IMR-90 (cell line): ENCODE measurements at regions not wholly inside any gene's neighbourhood (a gene's known extent, or its start where the extent isn't known, plus 50 kb on each side); places are given as distances from the start of the nearest gene placed in this dataset.

Source experiments
- ATAC-seq: fragments of 200-7000 bp; cut with Tn5 transposase; 2 replicates; pipeline ENCODE4 v1.9.1; 2020; ENCODE audit warnings: low read depth, mild to moderate bottlenecking, moderate library complexity
- BruUV-seq: library from RNA; stranded (reverse); fragments of 400-500 nt; replicated peaks from 2 replicates; lab custom pipeline; 2021; lab: Mats Ljungman, UMichigan
- CTCF ChIA-PET: fragments of 300-600 bp; formaldehyde crosslinking; extraction: SDS; loops from one replicate; lab custom pipeline; 2021; ENCODE audit warnings: antibody characterized with exemption; lab: Yijun Ruan, JAX
- POLR2A ChIA-PET: fragments of 300-600 bp; sonication (Branson Sonifier 250); formaldehyde crosslinking; loops from one replicate; lab custom pipeline; 2022; ENCODE audit warnings: antibody characterized with exemption; ENCODE audit not compliant: unreplicated experiment; lab: Charles Lee
- DNase-seq: peaks from one replicate; pipeline ENCODE4 v3.0.0; 2013
- H2AFZ ChIP-seq: replicated peaks from 2 replicates; pipeline ENCODE3; 2013; ENCODE audit warnings: low read length, mild to moderate bottlenecking; ENCODE audit not compliant: poor library complexity
- H2AK5ac ChIP-seq: 2 replicates; pipeline ENCODE4 v1.6.1; 2013; ENCODE audit warnings: low read depth, low read length, inconsistent platforms
- H2AK9ac ChIP-seq: replicated peaks from 2 replicates; pipeline ENCODE3; 2013; ENCODE audit warnings: mild to moderate bottlenecking, low read depth, low read length, moderate library complexity; ENCODE audit not compliant: poor library complexity
- H2BK120ac ChIP-seq: 2 replicates; pipeline ENCODE4 v1.6.1; 2013; ENCODE audit warnings: low read depth, low read length, inconsistent platforms
- H2BK15ac ChIP-seq: 3 replicates; pipeline ENCODE4 v1.6.1; 2013; ENCODE audit warnings: low read depth, low read length, inconsistent platforms
- H2BK20ac ChIP-seq: 2 replicates; pipeline ENCODE4 v1.6.1; 2013; ENCODE audit warnings: low read depth, mild to moderate bottlenecking, inconsistent platforms, low read length, moderate library complexity
- H2BK5ac ChIP-seq: 2 replicates; pipeline ENCODE4 v1.6.1; 2013; ENCODE audit warnings: mild to moderate bottlenecking, low read depth, low read length, inconsistent platforms; ENCODE audit not compliant: poor library complexity, severe bottlenecking
- H3K14ac ChIP-seq: replicated peaks from 2 replicates; pipeline ENCODE4 v1.6.1; 2013; ENCODE audit warnings: low read depth, low read length, inconsistent platforms
- H3K18ac ChIP-seq: 2 replicates; pipeline ENCODE4 v1.6.1; 2013; ENCODE audit warnings: low read depth, low read length, control low read depth
- H3K23ac ChIP-seq: 2 replicates; pipeline ENCODE4 v1.6.1; 2013; ENCODE audit warnings: low read depth, low read length, inconsistent platforms
- H3K27ac ChIP-seq: 2 replicates; pipeline ENCODE4 v1.5.1; 2013; ENCODE audit warnings: mild to moderate bottlenecking, control low read depth, low read length; ENCODE audit not compliant: insufficient read depth
- H3K27me3 ChIP-seq: 2 replicates; pipeline ENCODE4 v1.6.1; 2013; ENCODE audit warnings: low read length; ENCODE audit not compliant: control insufficient read depth, insufficient read depth
- H3K36me3 ChIP-seq: 2 replicates; pipeline ENCODE4 v1.6.1; 2013; ENCODE audit warnings: low read length, mixed read lengths; ENCODE audit not compliant: control insufficient read depth, insufficient read depth
- H3K4ac ChIP-seq: 2 replicates; pipeline ENCODE4 v1.6.1; 2013; ENCODE audit warnings: low read depth, low read length, inconsistent platforms
- H3K4me1 ChIP-seq: 2 replicates; pipeline ENCODE4 v1.6.1; 2013; ENCODE audit warnings: low read length, mixed read lengths; ENCODE audit not compliant: control insufficient read depth, insufficient read depth
- H3K4me2 ChIP-seq: 2 replicates; pipeline ENCODE4 v1.6.1; 2013; ENCODE audit warnings: low read depth, mild to moderate bottlenecking, control low read depth, low read length, moderate library complexity
- H3K4me3 ChIP-seq: 2 replicates; pipeline ENCODE4 v1.5.1; 2013; ENCODE audit warnings: low read depth, mild to moderate bottlenecking, control low read depth, low read length, moderate library complexity; ENCODE audit not compliant: insufficient read depth
- H3K56ac ChIP-seq: 2 replicates; pipeline ENCODE4 v1.6.1; 2013; ENCODE audit warnings: low read length, inconsistent platforms; ENCODE audit not compliant: insufficient read depth; ENCODE audit errors: extremely low read depth
- H3K79me1 ChIP-seq, 2 experiments: 2 replicates each; pipeline ENCODE4 v1.6.1; 2013; ENCODE audit warnings: low read length in 2 of 2, inconsistent platforms in 1 of 2, low read depth in 1 of 2
- H3K9ac ChIP-seq: 2 replicates; pipeline ENCODE4 v1.6.1; 2013; ENCODE audit warnings: low read depth, low read length, control low read depth
- H3K9me1 ChIP-seq: 2 replicates; pipeline ENCODE4 v1.6.1; 2013; ENCODE audit warnings: low read length, inconsistent platforms; ENCODE audit not compliant: insufficient read depth
- H3K9me3 ChIP-seq: 2 replicates; pipeline ENCODE4 v1.6.1; 2013; ENCODE audit warnings: low read length; ENCODE audit not compliant: control insufficient read depth, insufficient read depth
- H4K20me1 ChIP-seq: 2 replicates; pipeline ENCODE4 v1.6.1; 2013; ENCODE audit warnings: low read length, inconsistent platforms; ENCODE audit not compliant: insufficient read depth
- H4K5ac ChIP-seq: 2 replicates; pipeline ENCODE4 v1.6.1; 2013; ENCODE audit warnings: mild to moderate bottlenecking, low read depth, low read length, control low read depth
- H4K8ac ChIP-seq, 2 experiments: 2 replicates each; pipeline ENCODE4 v1.6.1; 2013; ENCODE audit warnings: low read depth in 2 of 2, low read length in 2 of 2, control low read depth in 1 of 2, inconsistent platforms in 1 of 2
- H4K91ac ChIP-seq: 2 replicates; pipeline ENCODE4 v1.6.1; 2013; ENCODE audit warnings: low read depth, low read length, inconsistent platforms; ENCODE audit not compliant: insufficient read depth
- MAFK ChIP-seq: IDR thresholded peaks from 2 replicates; pipeline ENCODE4 v1.6.1; 2012; ENCODE audit warnings: low read depth, low read length, improper control_type of control experiment
- WGBS, 2 experiments: methylation state at CpG; one replicate each; pipeline versions ENCODE4 v1.1.5 to v1.1.7; 2013; ENCODE audit warnings: missing lambda C conversion rate in 2 of 2; ENCODE audit not compliant: insufficient read length in 1 of 2; ENCODE audit errors: extremely low coverage in 2 of 2; 5-methylcytosine and 5-hydroxymethylcytosine counted together
- dilution Hi-C: fragments of 300-500 bp; cut with HindIII; formaldehyde crosslinking; loops from one replicate; pipeline ENCODE4 v1.14.3; 2018; ENCODE audit warnings: low sequenced_read_pairs; ENCODE audit not compliant: unreplicated experiment
- in situ Hi-C: fragments of 300-500 bp; cut with MboI; formaldehyde crosslinking; loops from 3 replicates; pipeline ENCODE4 v1.14.3; 2019; ENCODE audit warnings: low sequenced_read_pairs, inconsistent platforms, mixed read lengths
- intact Hi-C: fragments of 100-400 bp; cut with micrococcal nuclease; formaldehyde crosslinking; loops from 2 replicates; pipeline ENCODE4 v1.10.0; 2022

- no peaks in the 10 kb centered on the region for H4K20me1 ChIP-seq
- intact Hi-C loops, result no loop called here
- ChIA-PET CTCF (interaction anchor here (0.7 kb wide), 1 partner anchor 20 kb away, joined by 3 read pairs; no protein-coding TSS in a partner anchor), POLR2A (no interaction called here)
- H3K4me1 ChIP-seq, result no peaks in the 10 kb centered on the region
- H2BK15ac ChIP-seq, result no peak overlapping the region
- H4K8ac ChIP-seq, result no peak overlapping the region
- no peak overlapping the region for H3K56ac ChIP-seq
- H3K27ac ChIP-seq, result no peak overlapping the region
- no peaks in the 10 kb centered on the region for H3K9me1 ChIP-seq
- H4K5ac ChIP-seq, result no peak overlapping the region
- H3K9me3 ChIP-seq, result no peaks in the 10 kb centered on the region; the same call in 1 of the 2 replicates
- no peak overlapping the region for H3K23ac ChIP-seq
- H3K4ac ChIP-seq, result no peak overlapping the region
- no peak overlapping the region for H3K18ac ChIP-seq
- no peak overlapping the region for H2AK9ac ChIP-seq
- no peak for TF ChIP-seq MAFK
- no peaks in the 10 kb centered on the region for H3K36me3 ChIP-seq
- H2BK5ac ChIP-seq, result no peak overlapping the region
- no peak overlapping the region for H2BK20ac ChIP-seq
- no CpG with 5 or more reads among the region's 3 CpGs for WGBS, 2 experiments
- H2AK5ac ChIP-seq, result no peak overlapping the region
- no peak overlapping the region for H3K14ac ChIP-seq
- no peak overlapping the region for H3K9ac ChIP-seq
- H4K91ac ChIP-seq, result no peak overlapping the region
- no peaks in the 10 kb centered on the region for H3K27me3 ChIP-seq
- H2BK120ac ChIP-seq, result no peak overlapping the region
- H3K4me2 ChIP-seq, result no peak overlapping the region
- H3K4me3 ChIP-seq, result no peak overlapping the region
- no peak overlapping the region for H2AFZ ChIP-seq
- in situ Hi-C loops, result no loop called here
- ATAC-seq, result no peak
- dilution Hi-C loops, result no loop called here
- no peaks in the 10 kb centered on the region for H3K79me1 ChIP-seq
- no TSS peak for BruUV-seq
- no peak for DNase-seq
These were observed 203.4 kb upstream of the DPP10 start for GRCh38 chr2:114238910-114239559.
